ENCODE measurements at regions not wholly inside any gene's neighbourhood (a gene's known extent, or its start where the extent isn't known, plus 50 kb on each side); places are given as distances from the start of the nearest gene placed in this dataset.
"Not testable (repeated sequence)": the region's sequence is repeated elsewhere in the genome, so short reads cannot be mapped to it uniquely, and the experiment has no call there.

DNA sequence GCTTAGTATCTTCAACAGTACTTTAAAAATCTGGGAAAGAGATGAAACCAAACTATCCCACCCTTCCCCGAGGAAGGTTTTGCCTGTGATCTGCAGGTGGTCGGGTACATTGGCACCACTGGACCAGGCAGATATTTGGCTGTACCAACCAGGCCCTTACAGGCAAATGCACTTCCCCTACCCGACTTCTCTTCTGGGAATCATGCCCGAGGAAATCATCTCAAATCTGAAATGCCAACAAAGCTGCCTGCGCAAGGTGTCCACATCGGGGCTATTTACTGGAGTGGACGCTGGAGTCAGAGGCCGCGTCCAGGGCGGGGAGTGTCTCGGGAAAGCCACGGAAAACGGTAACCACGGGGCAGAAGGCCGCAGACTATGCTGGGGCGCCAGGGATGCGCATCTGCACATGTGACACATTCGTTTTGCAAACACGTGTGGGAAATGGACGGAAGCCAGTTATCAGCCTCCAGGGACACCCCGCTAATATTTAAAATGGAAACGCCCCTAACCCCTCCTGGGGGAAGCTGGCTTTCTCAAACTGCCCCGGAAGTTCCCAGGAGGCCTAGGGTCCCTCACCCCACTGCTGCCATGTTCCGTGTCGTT lies 71.5 kb downstream of the KCNJ18 start:
- TF ChIP-seq CTCF, EP300, POLR2AphosphoS5 (IDR thresholded peaks at IDR 0.05): not testable (repeated sequence)

Data from suprapubic skin (tissue), 4 donors.